ENCODE measurements at regions not wholly inside any gene's neighbourhood (a gene's known extent, or its start where the extent isn't known, plus 50 kb on each side); places are given as distances from the start of the nearest gene placed in this dataset.
A peak's percentile ranks its signal among the peaks of the same experiment; 100 is the strongest.

GRCh38 chr2:180523621-180524340, 456.6 kb upstream of the UBE2E3 start:
- Mint-ChIP-seq H3K36me3 (ENCODE audit: insufficient read depth, unreplicated experiment) (peaks cover 6% of the 10 kb centered on the region), H3K4me3 (ENCODE audit: unreplicated experiment) (no peak overlapping the region), H3K27me3 (ENCODE audit: insufficient read depth, unreplicated experiment) (no peaks in the 10 kb centered on the region), H3K9me3 (ENCODE audit: unreplicated experiment) (no peaks in the 10 kb centered on the region), H3K4me1 (ENCODE audit: insufficient read depth, unreplicated experiment) (peaks cover 29% of the 10 kb centered on the region), H3K27ac (ENCODE audit: low read depth, unreplicated experiment) (peak overlapping the region; percentile 69)
- intact Hi-C loops (cut with micrococcal nuclease): loop anchor here (5.0 to 10.0 kb wide), 3 partner anchors 181 to 534 kb away; no protein-coding TSS in a partner anchor
- DNase-seq (ENCODE audit: unreplicated experiment): peak; percentile 61
- ChIA-PET CTCF (interaction anchor here (0.6 to 0.9 kb wide), 2 partner anchors 102 to 457 kb away, joined by 3 to 4 read pairs; partner anchors contain the start of gene UBE2E3), POLR2A (interaction anchor here (0.6 to 1.1 kb wide), 4 partner anchors 22 to 950 kb away, joined by 3 to 4 read pairs (median 3); no protein-coding TSS in a partner anchor)
- no peak for TF ChIP-seq CTCF (IDR thresholded peaks at IDR 0.05; ENCODE audit: unreplicated experiment)
- BruUV-seq (replicated peaks): no TSS peak

- intact Hi-C loops (cut with micrococcal nuclease): loop anchor here (1.0 to 10.0 kb wide), 4 partner anchors 184 to 536 kb away; no protein-coding TSS in a partner anchor
- no TSS peak for BruUV-seq (replicated peaks)
- H3K4me3 Mint-ChIP-seq (ENCODE audit: unreplicated experiment): no peak overlapping the region
- CTCF ChIA-PET: interaction anchor here (0.7 to 2.9 kb wide), 11 partner anchors 15 to 946 kb away, joined by 3 to 25 read pairs (median 4); partner anchors contain the start of gene UBE2E3
- H3K4me1 Mint-ChIP-seq (ENCODE audit: insufficient read depth, unreplicated experiment): peaks cover 29% of the 10 kb centered on the region
- peak; percentile 27 for DNase-seq (ENCODE audit: unreplicated experiment)
- H3K36me3 Mint-ChIP-seq (ENCODE audit: insufficient read depth, unreplicated experiment): peaks cover 6% of the 10 kb centered on the region
- H3K9me3 Mint-ChIP-seq (ENCODE audit: unreplicated experiment): no peaks in the 10 kb centered on the region
- POLR2A ChIA-PET: interaction anchor here (1.2 to 2.2 kb wide), 3 partner anchors 13 to 459 kb away, joined by 3 to 7 read pairs (median 4); partner anchors contain the start of gene UBE2E3
- TF ChIP-seq CTCF (IDR thresholded peaks at IDR 0.05; ENCODE audit: unreplicated experiment): no peak
- H3K27ac Mint-ChIP-seq (ENCODE audit: low read depth, unreplicated experiment): peak overlapping the region; percentile 57
- no peaks in the 10 kb centered on the region for H3K27me3 Mint-ChIP-seq (ENCODE audit: insufficient read depth, unreplicated experiment)
These were observed 459.4 kb upstream of the UBE2E3 start for GRCh38 chr2:180520921-180521581.

GRCh38 chr2:180520206-180520605, 460.2 kb upstream of the UBE2E3 start:
- CTCF ChIA-PET: interaction anchor here (0.6 to 2.9 kb wide), 17 partner anchors 9 to 947 kb away, joined by 3 to 25 read pairs (median 4); partner anchors contain the start of gene UBE2E3
- no peaks in the 10 kb centered on the region for H3K9me3 Mint-ChIP-seq (ENCODE audit: unreplicated experiment)
- peak overlapping the region; percentile 57 for H3K27ac Mint-ChIP-seq (ENCODE audit: low read depth, unreplicated experiment)
- no peaks in the 10 kb centered on the region for H3K27me3 Mint-ChIP-seq (ENCODE audit: insufficient read depth, unreplicated experiment)
- POLR2A ChIA-PET: interaction anchor here (0.7 to 2.2 kb wide), 5 partner anchors 12 to 464 kb away, joined by 3 to 7 read pairs (median 4); partner anchors contain the start of gene UBE2E3
- no peak overlapping the region for H3K4me3 Mint-ChIP-seq (ENCODE audit: unreplicated experiment)
- intact Hi-C loops (cut with micrococcal nuclease): loop anchor here (1.0 to 10.0 kb wide), 4 partner anchors 185 to 537 kb away; no protein-coding TSS in a partner anchor
- TF ChIP-seq CTCF (IDR thresholded peaks at IDR 0.05; ENCODE audit: unreplicated experiment): no peak
- BruUV-seq (replicated peaks): no TSS peak
- peak; percentile 23 for DNase-seq (ENCODE audit: unreplicated experiment)
- peaks cover 29% of the 10 kb centered on the region for H3K4me1 Mint-ChIP-seq (ENCODE audit: insufficient read depth, unreplicated experiment)
- peaks cover 6% of the 10 kb centered on the region for H3K36me3 Mint-ChIP-seq (ENCODE audit: insufficient read depth, unreplicated experiment)

- peak; percentile 73 for DNase-seq (ENCODE audit: unreplicated experiment)
- no peak for TF ChIP-seq CTCF (IDR thresholded peaks at IDR 0.05; ENCODE audit: unreplicated experiment)
- Mint-ChIP-seq H3K4me3 (ENCODE audit: unreplicated experiment) (no peak overlapping the region), H3K36me3 (ENCODE audit: insufficient read depth, unreplicated experiment) (no peaks in the 10 kb centered on the region), H3K4me1 (ENCODE audit: insufficient read depth, unreplicated experiment) (peaks cover 22% of the 10 kb centered on the region), H3K27ac (ENCODE audit: low read depth, unreplicated experiment) (no peak overlapping the region), H3K9me3 (ENCODE audit: unreplicated experiment) (no peaks in the 10 kb centered on the region), H3K27me3 (ENCODE audit: insufficient read depth, unreplicated experiment) (no peaks in the 10 kb centered on the region)
- BruUV-seq (replicated peaks): no TSS peak
- CTCF ChIA-PET: interaction anchor here (0.6 to 2.9 kb wide), 6 partner anchors 11 to 935 kb away, joined by 3 to 25 read pairs (median 4); no protein-coding TSS in a partner anchor
- intact Hi-C loops (cut with micrococcal nuclease): no loop called here
- POLR2A ChIA-PET: interaction anchor here (0.9 kb wide), 1 partner anchor 157 kb away, joined by 4 read pairs; no protein-coding TSS in a partner anchor
These were observed 461.1 kb upstream of the UBE2E3 start for GRCh38 chr2:180519276-180519675.
